Fibroblast of skin of right quadriceps (primary cell): ENCODE measurements at regions not wholly inside any gene's neighbourhood (a gene's known extent, or its start where the extent isn't known, plus 50 kb on each side); places are given as distances from the start of the nearest gene placed in this dataset.
"Not testable (repeated sequence)": the region's sequence is repeated elsewhere in the genome, so short reads cannot be mapped to it uniquely, and the experiment has no call there.

Experiments used
- DNase-seq: peaks from one replicate; pipeline ENCODE4 v3.0.0-alpha.2; 2013

DNA sequence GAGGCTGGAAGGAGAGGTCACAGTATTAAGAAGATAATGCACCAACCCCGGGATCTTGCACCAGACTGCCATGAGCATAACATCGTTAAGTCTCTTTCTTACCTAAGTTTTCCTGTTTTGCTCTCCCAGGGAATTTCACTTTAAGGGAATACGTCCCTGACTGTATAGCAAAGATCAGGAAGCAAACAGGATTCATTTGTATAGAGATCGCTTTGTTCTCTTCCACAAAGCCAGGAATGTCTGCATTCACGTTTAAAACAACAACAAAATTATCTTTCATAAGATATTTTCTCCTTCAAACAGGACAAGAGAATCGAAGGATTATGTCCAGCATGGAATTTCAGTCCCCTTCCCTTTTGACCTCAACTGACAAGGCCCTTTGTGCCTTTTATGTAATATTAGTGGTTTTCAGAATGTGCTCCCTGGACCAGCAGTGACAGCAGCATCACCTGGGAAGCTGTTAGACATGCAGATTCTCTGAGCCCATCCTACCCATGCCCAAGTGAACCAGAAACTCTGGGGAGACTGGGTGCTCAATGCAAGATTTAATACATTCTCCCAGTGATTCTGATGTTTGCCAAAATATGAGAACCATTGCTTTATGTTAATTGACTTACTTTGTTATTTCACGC, 286.3 kb downstream of the FGFR2 start:
- no peak for DNase-seq

DNA sequence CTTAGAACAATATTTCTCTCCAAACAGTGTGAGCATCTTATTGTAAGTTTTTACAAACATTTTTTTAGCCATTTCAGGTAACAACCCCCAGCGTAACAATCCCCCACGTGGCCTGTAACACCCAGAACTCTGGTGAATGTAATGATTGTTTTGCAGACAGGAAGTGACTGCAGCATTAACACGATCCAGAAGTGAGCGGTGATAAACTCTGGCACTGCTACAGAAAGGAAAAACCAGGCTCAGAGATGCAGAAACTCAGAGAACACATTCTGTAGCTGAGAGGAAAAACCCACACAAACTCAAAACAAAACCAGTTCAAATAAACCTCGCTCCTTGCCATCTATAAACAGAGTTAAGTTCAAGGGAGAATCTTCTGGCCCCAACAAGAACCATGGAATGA, 285.7 kb downstream of the FGFR2 start:
- no peak for DNase-seq

DNA sequence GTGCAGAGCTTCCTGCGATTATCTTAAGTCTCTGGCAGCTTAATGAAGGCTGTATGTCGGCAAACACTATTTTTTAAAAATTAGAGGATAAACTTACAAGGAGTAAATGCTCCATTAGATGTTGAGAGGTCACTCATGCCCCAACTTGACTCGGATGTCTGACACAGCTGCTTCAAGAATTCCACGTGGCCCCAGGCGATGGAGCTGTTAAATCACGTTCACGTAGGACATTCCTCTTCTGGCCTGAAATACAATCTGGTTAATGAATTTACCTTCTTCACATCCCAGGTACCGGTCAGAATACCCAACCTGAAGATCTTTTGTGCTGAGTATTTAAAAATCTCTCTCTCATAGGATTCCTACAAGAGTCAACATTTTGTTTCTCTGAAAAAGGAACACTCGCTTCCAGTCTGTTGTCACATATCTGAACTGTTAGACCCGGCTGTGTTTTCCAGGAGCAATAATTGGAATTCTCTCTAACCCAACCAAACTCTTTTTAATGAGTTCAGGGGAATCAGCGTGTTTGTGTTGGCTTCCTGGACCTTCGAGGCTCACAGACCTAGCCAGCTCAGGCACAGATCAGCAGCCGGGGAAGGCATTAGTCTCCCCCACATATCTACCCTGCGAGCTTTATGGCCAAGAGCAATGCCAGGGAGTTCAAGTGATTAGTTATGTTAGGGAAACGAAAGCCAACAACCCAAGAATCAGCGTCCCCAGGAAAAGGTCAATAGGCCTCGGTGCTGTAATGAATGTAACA, 284.9 kb downstream of the FGFR2 start:
- no peak for DNase-seq

DNA sequence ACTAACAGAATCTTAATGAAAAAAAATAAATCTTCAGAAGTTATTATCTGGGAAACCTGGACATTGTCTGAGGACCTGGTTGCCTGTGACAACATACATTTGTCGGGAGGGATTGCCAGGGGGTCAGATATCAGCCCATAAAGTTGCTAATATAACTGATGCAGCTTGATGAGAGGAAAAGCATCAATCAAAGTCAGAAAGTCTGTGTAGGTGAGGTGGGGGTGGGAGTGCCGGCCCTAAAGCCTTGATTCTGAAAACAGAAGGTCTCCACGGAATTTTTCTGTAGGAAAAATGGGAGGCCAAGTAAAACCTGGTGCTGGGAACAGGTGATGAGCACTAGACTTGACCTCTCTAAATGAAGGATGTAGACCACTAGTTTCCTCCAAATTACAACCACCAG, 281.8 kb downstream of the FGFR2 start:
- DNase-seq: no peak

DNA sequence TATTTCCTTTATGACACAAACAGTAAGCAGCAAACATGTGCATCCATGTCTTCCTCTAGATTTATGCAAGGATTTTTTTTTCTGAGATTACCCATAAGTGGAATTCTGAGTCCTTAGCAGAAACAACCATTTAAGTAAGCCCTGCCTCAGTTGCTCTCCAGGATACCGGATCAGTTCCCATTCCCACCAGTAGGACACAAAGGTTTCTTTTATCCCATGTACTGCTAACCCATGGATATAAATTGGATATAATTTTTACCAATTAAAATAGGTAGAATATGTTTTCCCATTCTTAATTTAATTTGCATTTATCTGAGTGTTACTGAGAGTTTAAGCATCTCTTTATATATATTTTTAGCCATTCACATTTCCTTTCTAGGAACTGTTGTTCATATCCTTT, 280.9 kb downstream of the FGFR2 start:
- DNase-seq: no peak

DNA sequence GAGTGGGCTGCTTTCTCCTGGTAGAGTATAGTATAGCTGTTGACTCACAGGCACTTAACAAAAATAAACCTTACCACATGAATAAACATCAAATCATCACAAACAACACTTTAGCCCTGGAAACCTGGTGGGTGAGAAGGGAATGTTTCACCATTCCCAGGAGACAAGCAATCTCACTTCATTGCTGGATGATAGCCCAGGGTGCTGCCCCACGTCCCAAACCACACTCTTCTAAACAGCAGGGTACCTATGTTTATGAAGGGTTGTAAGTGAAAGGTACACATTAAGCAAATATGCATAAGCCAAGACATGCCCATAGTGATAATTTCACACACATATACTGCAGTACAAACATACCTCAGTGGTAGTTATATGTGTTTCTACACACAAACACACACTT, 276.2 kb downstream of the FGFR2 start:
- no peak for DNase-seq

DNA sequence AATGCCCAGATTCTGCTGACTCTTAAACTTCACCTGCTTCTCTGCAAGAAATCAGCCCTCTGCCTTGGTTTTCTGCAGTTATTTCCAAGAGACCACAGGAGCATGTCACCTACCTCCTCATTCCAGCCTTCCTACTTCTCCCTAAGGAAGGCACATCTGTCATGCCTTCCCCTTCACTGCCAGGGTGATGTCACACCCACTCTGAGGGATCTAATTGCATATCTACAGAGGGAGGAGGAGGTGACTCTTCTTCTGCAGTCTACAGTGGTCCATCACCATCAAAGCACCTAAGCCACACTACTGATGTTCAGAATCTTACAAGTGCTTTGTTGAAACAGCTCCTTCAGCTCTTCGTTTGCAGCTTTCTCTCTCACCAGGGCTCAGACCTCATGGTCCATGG, 275.5 kb downstream of the FGFR2 start:
- DNase-seq: no peak

DNA sequence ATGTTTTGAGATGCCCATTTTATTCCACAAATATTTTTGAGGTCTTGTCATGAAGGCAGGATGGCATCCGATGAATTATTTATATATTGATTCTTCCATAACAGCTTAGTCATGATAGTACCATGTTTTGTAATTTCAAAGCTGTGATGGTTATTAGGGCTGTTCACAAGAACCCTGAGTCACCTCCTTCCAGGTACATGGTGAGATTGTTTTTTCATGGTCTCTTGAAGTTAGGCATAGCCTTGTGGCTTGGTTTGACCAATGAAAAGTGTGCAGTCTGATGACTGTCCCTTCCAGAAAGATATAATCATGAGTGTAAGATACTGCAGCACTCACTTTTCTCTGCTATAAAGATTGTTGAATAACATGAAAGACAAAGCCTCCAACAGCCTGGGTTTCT, 274.8 kb downstream of the FGFR2 start:
- no peak for DNase-seq

DNA sequence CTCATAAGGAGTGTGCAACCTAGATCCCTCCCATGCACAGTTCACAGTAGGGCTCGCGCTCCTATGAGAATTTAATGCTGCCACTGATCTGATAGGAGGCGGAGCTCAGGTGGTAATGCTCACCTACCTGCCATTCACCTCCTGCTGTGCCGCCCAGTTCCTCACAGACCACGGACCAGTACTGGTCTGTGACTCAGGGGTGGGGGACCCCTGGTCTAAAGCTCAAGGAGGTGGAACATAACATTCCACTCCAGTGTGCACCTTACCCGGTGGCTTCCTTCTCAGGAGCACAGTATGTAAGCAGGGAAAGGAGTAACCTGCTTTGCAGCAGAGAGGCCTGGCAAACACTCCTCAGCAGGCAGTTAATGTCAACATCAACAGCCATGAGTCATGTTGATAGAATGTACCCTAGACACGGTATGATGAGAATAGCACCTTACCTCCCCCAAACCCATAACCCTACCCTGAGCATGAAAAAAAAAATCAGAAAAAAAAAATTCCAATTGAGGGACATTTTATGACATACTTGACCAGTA, 273.5 kb downstream of the FGFR2 start:
- no peak for DNase-seq

DNA sequence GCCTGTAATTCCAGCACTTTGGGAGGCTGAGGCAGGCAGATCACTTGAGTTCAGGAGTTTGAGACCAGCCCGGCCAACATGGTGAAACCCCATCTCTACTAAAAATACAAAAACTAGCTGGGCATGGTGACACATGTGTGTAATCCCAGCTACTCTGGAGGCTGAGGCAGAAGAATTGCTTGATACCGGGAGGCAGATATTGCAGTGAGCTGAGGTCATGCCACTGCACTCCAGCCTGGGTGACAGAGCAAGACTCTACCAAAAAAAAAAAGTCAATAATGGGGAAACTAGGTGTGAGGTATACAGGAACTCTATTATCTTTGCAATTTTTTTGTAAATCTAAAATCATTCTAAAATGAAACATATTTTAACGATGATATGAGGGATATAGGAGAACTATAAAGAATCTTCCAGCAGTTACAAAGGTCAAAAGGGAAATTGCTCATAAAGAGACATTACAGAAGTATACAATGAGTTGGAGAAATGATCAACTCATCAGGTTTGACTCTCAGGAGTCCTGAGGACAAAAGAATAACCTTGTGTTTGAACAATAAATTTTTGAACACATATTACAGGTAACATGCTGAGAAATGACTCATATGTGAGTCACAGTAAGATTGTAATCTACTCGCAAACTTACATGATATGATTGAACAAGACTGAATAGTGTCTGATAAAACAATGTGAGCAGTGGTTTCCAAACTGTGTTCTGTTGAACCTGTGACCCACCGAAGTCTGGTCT, 272.6 kb downstream of the FGFR2 start:
- DNase-seq: no peak

DNA sequence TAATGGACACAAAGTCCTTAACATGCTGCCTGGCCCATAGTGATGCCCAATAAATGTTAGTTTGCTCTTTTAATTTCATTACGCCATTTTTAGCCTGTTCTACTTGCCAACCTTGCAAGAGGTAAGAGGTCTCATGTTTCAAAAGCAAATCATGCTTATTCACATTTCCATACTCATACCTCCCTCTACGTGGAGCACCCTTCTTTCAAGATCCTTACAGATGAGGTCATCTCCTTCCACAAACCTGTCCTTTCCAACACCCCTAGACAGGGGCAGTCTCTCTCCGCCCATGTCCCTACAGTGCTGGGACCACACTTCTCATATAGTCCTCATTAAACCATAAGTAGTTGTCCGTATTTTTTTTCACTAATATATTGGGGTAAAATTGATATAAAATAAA, 271.3 kb downstream of the FGFR2 start:
- DNase-seq: no peak

DNA sequence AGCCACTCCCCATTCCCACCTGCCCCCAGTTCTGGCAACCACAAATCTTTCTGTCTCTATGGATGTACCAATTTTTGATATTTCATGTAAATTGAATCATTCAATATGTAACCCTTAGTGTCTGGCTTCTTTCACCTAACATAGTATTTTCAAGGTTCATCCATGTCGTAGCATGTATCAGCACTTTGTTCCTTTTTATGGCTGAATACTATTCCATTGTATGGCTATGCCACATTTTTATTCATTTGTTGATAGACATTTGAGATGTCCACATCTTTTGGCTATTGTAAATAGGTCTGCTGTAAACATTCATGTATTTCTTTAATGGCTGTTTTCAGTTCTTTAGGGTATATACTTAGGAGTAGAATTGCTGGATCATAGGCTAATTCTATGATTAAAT, 270.5 kb downstream of the FGFR2 start:
- DNase-seq: no peak

DNA sequence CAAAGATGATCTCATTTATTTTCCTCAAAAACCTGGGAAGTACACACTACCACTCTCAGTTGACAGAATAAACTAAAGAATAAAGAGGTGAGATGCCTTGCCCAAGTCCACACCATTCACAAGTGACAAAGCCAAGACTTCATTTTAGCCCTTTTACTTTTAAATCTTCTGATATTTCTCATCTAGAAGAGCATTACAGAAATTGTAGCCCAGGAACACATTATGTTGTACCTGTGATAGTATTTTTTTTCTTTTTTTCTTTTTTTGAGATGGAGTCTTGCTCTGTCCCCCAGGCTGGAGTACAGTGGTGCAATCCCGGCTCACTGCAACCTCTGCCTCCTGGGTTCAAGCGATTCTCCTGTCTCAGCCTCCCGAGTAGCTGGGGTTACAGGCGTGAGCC, 268.6 kb downstream of the FGFR2 start:
- not testable (repeated sequence) for DNase-seq

DNA sequence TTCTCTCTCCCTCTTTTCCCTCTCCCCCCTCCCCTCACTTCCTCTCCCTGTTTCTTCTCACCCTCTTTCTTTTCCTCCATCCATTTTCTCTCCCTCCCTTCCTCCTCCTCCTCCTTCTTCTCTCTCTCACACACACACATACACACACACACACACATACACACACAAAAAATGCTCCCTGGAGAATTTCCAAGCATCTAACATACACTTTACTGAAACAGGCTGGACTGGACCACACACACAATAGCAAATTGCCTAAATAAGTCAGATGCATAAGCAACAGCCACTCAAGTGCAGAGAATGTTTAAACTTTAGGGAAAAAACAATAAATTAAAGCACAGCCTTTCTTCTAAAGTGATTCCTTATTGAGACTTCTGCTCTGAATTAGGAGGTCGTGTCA, 267.7 kb downstream of the FGFR2 start:
- no peak for DNase-seq

DNA sequence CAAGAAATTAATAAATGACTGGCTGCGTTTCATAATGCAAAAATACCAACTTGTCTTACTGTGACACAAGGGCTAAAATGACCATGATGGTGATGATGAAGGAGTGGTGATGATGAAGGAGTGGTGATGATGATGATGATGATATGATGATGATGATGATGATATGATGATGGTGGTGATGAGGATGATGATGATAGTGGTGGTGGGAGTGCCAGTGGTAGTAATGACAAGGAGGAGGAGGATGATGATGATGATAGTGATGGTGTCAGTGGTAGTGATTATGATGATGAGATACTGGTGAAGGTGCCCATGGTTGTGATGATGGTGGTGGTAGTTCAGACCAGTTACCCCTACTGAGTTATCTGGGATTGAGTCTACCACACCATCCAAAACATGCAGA, 265.9 kb downstream of the FGFR2 start:
- no peak for DNase-seq

DNA sequence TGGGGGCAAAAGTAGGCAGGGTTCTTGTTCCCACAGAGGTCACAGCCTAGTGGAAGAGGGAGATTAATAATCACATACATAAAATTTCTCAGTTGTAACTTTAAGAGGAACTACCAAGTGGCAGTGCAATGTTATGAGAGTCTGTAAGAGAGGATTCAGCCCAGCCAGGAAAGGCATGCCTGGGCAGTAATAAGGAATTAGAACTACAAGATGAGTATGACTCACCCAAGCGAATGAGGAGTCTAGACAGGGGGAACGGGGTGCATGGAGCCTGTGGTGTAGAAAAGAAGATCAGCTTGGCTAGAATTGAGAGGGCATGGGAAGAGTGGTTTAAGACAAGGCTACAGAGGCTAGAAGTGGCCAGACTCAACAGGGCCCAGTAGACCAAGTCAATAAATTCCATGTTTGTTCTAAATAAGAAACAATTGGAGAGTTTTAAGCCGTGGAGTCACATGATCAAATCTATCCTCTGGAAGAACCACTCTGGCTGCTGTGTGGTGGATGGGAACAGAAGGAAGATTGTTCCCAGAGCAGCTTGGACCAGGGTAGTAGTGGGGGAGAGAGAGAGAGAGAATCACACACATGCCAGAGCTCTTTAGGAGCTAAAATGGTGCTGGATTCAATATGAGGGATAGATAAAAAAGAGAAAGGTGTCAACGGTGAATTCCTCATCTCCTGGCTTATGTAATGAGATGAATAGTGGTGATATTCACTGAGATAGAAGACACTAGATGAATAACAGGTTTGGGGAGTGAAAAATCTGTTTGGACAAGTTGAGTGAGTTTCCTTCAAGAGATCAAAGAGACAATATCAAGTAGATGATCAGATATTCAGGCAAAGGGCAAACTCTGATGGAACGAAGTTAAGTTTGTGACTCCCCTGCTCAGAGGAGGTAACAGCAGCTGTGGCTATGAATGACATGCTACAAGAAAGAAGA, 265.1 kb downstream of the FGFR2 start:
- DNase-seq: no peak

DNA sequence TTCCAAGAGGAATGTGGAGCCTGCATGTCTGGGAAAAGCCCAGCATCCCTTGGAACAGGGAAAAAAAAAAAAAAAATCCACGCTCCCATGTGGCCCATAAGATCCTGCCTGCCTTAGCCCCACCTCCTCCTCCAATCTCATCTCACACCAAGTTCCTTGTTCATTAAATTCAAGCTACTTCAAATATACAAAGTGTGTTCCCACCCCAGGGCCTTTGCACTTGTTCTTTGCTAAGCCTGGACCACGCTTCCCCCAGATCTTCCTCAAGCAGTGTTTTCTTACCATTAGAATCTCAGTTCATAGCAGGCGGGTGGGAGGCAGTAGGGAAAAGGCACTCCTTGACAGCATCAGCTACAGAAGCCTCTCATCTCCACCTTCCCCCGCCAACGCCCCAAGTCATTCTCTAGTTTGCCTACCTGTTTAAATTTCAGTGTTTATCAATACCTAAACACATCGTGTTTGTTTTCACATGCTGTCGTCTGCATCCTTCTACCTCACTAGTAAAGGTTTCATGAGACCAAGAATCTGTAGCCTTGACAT, 262.8 kb downstream of the FGFR2 start:
- DNase-seq: no peak

DNA sequence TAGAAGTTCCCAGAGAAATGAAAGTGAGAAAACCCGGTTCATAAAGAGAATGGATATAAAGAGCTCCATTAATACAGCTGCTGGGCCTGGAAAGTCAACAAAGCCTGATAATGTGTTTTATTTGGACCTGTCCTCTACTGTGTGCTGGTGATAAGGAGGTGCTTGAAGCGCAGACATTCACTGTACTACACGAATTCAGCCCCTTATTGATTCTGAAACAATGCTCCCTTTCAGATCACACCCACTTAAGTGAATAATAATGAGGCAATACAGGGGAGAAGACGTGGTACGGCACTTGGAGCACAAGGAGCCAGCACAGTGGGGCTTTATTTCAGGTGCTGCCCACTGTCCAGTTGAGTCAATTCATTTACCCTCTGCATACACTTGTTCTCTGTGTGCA, 260.8 kb downstream of the FGFR2 start:
- no peak for DNase-seq

DNA sequence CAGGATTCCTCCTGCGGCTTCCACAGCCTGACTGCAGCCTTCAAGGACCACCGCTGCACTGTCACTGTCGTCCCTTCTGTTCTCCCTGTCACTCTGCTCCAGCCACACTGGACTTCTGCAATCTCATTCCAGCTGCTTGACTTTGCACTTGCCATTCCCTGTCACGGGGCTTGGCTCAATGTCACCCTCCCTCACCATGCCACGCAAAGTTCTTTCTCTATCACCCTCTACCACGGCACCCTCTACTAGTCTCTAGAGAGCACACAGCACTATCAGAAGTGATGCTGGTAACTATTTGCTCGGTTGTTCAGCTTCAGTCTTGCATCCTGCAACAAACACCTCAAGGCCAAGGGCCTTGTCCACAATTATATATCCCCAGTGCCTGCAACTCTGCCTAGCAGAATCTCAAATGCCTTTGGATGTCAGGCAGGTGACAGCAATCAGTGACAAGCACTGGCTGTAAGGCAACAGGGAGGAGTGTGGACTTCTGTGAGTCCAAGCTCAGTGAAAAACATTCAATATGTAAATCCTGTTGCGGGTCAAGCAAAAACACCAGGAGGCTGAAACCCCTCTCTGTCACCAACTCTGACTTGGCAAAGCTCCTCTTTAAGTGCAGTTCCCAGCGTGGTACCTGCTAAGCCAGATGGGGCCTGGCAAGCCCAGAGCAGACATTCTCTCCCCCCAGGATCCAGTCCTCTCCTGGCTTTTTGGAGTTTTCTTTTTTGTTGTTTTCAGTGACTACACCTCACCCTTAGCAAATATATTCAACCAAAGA, 259.9 kb downstream of the FGFR2 start:
- DNase-seq: no peak

DNA sequence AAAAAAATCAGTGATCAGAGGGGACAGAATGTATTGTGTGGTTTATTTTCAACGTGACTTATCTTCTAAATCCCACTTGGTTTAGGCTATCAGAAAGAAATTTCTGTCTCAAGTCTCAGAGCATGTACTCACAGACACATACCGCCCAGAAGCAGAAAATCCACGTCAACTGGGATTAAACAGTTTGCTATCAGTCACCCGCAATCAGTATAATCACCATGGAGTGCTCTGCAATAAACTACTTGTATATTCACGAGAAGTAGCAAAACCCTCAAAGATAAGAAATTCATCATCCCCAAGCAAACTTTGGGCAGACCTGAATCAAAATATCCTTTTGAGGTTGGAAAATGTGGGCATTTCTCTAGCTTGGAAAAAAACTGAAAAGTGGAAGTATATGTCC, 259.1 kb downstream of the FGFR2 start:
- DNase-seq: no peak

DNA sequence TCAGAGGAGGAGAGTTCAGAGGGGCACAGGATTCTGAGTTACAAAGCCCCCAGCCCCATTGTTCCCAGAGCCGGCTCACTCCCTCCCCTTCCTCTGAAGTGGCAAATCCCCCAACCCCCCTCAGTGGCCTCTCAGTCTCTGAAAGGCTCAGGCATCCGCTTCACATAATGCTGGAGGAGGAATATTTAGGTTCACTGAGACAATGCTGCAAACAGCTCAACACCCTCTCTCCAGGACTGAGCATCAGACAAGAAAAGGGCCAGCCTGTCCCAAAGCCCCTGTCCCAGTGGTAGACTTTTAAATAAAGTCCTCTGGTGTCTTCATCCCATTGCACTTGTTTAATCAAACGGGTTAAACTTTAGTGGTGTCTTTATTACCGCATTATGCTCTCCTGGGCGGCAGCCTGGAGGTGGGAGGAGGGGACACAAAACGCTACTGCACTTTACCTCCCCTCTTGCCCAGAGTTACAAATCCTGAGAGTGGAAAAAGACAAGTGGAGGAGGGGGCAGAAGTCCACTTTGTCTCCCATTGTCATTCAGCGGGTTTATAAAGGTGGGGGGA, 257.9 kb downstream of the FGFR2 start:
- DNase-seq: no peak
